SK-N-SH treated with all-trans-retinoic acid at 6 μM for 48 hours (cell line): ENCODE measurements at regions not wholly inside any gene's neighbourhood (a gene's known extent, or its start where the extent isn't known, plus 50 kb on each side); places are given as distances from the start of the nearest gene placed in this dataset.

Experiments
- ATAC-seq: fragments of 200-7000 bp; cut with Tn5 transposase; 3 replicates; pipeline ENCODE4 v1.9.1; 2020; ENCODE audit warnings: mild to moderate bottlenecking, moderate library complexity
- ARNTL ChIP-seq: fragments of 450-650 bp; formaldehyde crosslinking; IDR thresholded peaks from 2 replicates; pipeline ENCODE4 v1.5.0; 2020; ENCODE audit warnings: low read depth, mild to moderate bottlenecking, moderate library complexity, borderline replicate concordance
- BACH2 ChIP-seq: fragments of 250-450 bp; sonication (Bioruptor Pico); IDR thresholded peaks from 2 replicates; pipeline ENCODE4 v1.9.0; 2021; ENCODE audit warnings: mild to moderate bottlenecking, borderline replicate concordance
- CSDC2 ChIP-seq: fragments of 250-450 bp; sonication (Bioruptor Pico); IDR thresholded peaks from 2 replicates; pipeline ENCODE4 v1.5.0; 2020; ENCODE audit warnings: mild to moderate bottlenecking, moderate library complexity
- ESRRG ChIP-seq: fragments of 250-450 bp; sonication (Bioruptor Pico); IDR thresholded peaks from 2 replicates; pipeline ENCODE4 v1.6.1; 2021; ENCODE audit warnings: mild to moderate bottlenecking
- GLIS3 ChIP-seq: fragments of 250-450 bp; sonication (Bioruptor Pico); IDR thresholded peaks from 2 replicates; pipeline ENCODE4 v1.5.0; 2020; ENCODE audit warnings: mild to moderate bottlenecking, moderate library complexity
- ISL1 ChIP-seq: fragments of 250-450 bp; sonication (Bioruptor Pico); IDR thresholded peaks from 2 replicates; pipeline ENCODE4 v2.1.2; 2022; ENCODE audit warnings: mild to moderate bottlenecking, moderate library complexity
- OSR1 ChIP-seq: fragments of 250-450 bp; sonication (Bioruptor Pico); IDR thresholded peaks from 2 replicates; pipeline ENCODE4 v1.8.0; 2022; ENCODE audit warnings: moderate library complexity, mild to moderate bottlenecking, inconsistent platforms
- PPARA ChIP-seq: fragments of 250-450 bp; sonication (Bioruptor Pico); IDR thresholded peaks from 2 replicates; pipeline ENCODE4 v1.5.0; 2020; ENCODE audit warnings: mild to moderate bottlenecking, borderline replicate concordance
- RARB ChIP-seq: fragments of 250-450 bp; sonication (Bioruptor Pico); IDR thresholded peaks from 2 replicates; pipeline ENCODE4 v1.8.0; 2021; ENCODE audit warnings: mild to moderate bottlenecking, moderate library complexity
- SNAI2 ChIP-seq: fragments of 250-450 bp; sonication (Bioruptor Pico); IDR thresholded peaks from 2 replicates; pipeline ENCODE4 v1.5.0; 2020; ENCODE audit warnings: mild to moderate bottlenecking, moderate library complexity
- TCF4 ChIP-seq: fragments of 250-450 bp; sonication (Bioruptor Pico); IDR thresholded peaks from 2 replicates; pipeline ENCODE4 v1.8.0; 2021; ENCODE audit warnings: mild to moderate bottlenecking, moderate library complexity, borderline replicate concordance
- TOX ChIP-seq: fragments of 250-450 bp; sonication (Bioruptor Pico); IDR thresholded peaks from 2 replicates; pipeline ENCODE4 v1.8.0; 2021; ENCODE audit warnings: mild to moderate bottlenecking, moderate library complexity, borderline replicate concordance
- ZC3H10 ChIP-seq: fragments of 250-450 bp; sonication (Bioruptor Pico); IDR thresholded peaks from 2 replicates; pipeline ENCODE4 v1.5.1; 2021; ENCODE audit warnings: mild to moderate bottlenecking, moderate library complexity
- ZFP3 ChIP-seq: fragments of 250-450 bp; sonication (Bioruptor Pico); IDR thresholded peaks from 2 replicates; pipeline ENCODE4 v1.5.0; 2020; ENCODE audit warnings: mild to moderate bottlenecking, moderate library complexity
- ZFP30 ChIP-seq: fragments of 450-650 bp; formaldehyde crosslinking; IDR thresholded peaks from 2 replicates; pipeline ENCODE4 v1.5.0; 2022; ENCODE audit warnings: mild to moderate bottlenecking, moderate library complexity
- ZNF565 ChIP-seq: fragments of 450-650 bp; formaldehyde crosslinking; conservative IDR thresholded peaks from 2 replicates; pipeline ENCODE4 v1.5.0; 2020; ENCODE audit warnings: low read depth, mild to moderate bottlenecking, moderate library complexity
- ZNF70 ChIP-seq: fragments of 450-650 bp; formaldehyde crosslinking; IDR thresholded peaks from 2 replicates; pipeline ENCODE4 v1.5.0; 2020; ENCODE audit warnings: mild to moderate bottlenecking, moderate library complexity
- ZNF8 ChIP-seq: fragments of 450-650 bp; formaldehyde crosslinking; IDR thresholded peaks from 2 replicates; pipeline ENCODE4 v1.5.0; 2020; ENCODE audit warnings: mild to moderate bottlenecking, moderate library complexity
- TF ChIP-seq, protein P1 (sequence below): fragments of 250-450 bp; sonication (Bioruptor Pico); IDR thresholded peaks from 2 replicates; pipeline ENCODE4 v1.5.1; 2020; ENCODE audit warnings: low read depth, mild to moderate bottlenecking, moderate library complexity
- TF ChIP-seq, protein P2 (sequence below): fragments of 250-450 bp; sonication (Bioruptor Pico); IDR thresholded peaks from 2 replicates; pipeline ENCODE4 v1.5.1; 2021; ENCODE audit warnings: mild to moderate bottlenecking, moderate library complexity
- TF ChIP-seq, protein P3 (sequence below): fragments of 250-450 bp; sonication (Bioruptor Pico); IDR thresholded peaks from 2 replicates; pipeline ENCODE4 v1.8.0; 2020; ENCODE audit warnings: mild to moderate bottlenecking, moderate library complexity, borderline replicate concordance
- TF ChIP-seq, protein P4 (sequence below): fragments of 250-450 bp; sonication (Bioruptor Pico); IDR thresholded peaks from 2 replicates; pipeline ENCODE4 v1.8.0; 2021; ENCODE audit warnings: low read depth, mild to moderate bottlenecking, moderate library complexity, borderline replicate concordance
- TF ChIP-seq, protein P5 (sequence below): fragments of 250-450 bp; sonication (Bioruptor Pico); IDR thresholded peaks from 2 replicates; pipeline ENCODE4 v1.5.0; 2020; ENCODE audit warnings: mild to moderate bottlenecking, moderate library complexity

DNA sequence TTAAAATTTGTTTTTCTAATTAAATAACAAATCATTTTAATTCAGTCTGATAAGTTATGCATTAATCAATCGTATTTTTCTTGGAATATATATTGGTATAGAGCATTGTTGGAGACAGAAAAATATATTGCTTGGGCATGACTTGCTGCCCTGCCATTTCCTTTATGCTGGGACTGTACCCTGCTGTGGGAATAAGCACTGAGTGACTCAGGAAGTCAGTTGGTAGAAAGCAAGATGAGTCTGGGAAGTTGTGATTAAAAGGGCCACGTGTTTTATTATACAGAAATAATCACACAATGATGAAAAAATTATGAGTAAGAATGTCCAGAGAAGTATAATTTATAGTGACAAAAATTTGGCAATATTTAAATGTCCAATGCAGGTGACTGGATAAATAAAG is 139.5 kb downstream of the KIF18A start:
- no peak for ATAC-seq
- TF ChIP-seq, protein P1, sequence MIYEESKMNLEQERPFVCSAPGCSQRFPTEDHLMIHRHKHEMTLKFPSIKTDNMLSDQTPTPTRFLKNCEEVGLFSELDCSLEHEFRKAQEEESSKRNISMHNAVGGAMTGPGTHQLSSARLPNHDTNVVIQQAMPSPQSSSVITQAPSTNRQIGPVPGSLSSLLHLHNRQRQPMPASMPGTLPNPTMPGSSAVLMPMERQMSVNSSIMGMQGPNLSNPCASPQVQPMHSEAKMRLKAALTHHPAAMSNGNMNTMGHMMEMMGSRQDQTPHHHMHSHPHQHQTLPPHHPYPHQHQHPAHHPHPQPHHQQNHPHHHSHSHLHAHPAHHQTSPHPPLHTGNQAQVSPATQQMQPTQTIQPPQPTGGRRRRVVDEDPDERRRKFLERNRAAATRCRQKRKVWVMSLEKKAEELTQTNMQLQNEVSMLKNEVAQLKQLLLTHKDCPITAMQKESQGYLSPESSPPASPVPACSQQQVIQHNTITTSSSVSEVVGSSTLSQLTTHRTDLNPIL (CRISPR knock-in tag), result no peak
- no peak for TF ChIP-seq ZNF565 (CRISPR knock-in tag)
- TF ChIP-seq ZFP3 (CRISPR knock-in tag), result no peak
- TF ChIP-seq ESRRG, result no peak
- TF ChIP-seq ARNTL (CRISPR knock-in tag), result no peak
- TF ChIP-seq, protein P2, sequence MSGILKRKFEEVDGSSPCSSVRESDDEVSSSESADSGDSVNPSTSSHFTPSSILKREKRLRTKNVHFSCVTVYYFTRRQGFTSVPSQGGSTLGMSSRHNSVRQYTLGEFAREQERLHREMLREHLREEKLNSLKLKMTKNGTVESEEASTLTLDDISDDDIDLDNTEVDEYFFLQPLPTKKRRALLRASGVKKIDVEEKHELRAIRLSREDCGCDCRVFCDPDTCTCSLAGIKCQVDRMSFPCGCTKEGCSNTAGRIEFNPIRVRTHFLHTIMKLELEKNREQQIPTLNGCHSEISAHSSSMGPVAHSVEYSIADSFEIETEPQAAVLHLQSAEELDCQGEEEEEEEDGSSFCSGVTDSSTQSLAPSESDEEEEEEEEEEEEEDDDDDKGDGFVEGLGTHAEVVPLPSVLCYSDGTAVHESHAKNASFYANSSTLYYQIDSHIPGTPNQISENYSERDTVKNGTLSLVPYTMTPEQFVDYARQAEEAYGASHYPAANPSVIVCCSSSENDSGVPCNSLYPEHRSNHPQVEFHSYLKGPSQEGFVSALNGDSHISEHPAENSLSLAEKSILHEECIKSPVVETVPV, result no peak
- no peak for TF ChIP-seq TOX
- TF ChIP-seq, protein P3, sequence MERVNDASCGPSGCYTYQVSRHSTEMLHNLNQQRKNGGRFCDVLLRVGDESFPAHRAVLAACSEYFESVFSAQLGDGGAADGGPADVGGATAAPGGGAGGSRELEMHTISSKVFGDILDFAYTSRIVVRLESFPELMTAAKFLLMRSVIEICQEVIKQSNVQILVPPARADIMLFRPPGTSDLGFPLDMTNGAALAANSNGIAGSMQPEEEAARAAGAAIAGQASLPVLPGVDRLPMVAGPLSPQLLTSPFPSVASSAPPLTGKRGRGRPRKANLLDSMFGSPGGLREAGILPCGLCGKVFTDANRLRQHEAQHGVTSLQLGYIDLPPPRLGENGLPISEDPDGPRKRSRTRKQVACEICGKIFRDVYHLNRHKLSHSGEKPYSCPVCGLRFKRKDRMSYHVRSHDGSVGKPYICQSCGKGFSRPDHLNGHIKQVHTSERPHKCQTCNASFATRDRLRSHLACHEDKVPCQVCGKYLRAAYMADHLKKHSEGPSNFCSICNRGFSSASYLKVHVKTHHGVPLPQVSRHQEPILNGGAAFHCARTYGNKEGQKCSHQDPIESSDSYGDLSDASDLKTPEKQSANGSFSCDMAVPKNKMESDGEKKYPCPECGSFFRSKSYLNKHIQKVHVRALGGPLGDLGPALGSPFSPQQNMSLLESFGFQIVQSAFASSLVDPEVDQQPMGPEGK (CRISPR knock-in tag), result no peak
- TF ChIP-seq OSR1 (CRISPR knock-in tag), result no peak
- no peak for TF ChIP-seq GLIS3
- TF ChIP-seq ISL1 (CRISPR knock-in tag), result no peak
- TF ChIP-seq RARB (CRISPR knock-in tag), result no peak

DNA sequence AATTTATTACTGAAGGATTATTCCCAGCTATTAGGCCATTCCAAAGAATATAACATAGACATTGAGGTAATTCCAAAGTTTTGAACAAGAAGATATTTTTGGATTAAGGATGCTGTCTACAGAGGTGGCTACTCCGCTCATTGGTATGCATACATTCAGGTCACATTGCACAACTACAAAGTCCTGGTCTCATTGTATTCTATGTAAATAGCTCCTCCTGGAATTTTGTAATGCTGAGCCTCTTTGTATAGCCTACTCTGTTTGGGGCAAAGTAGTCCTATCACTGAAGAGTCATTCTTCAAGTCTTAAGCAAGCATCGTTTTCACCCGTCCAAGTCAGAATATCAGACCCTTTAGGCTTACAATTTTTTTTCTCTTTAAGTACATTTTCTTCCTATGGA is 142.4 kb downstream of the KIF18A start:
- ATAC-seq, result no peak

DNA sequence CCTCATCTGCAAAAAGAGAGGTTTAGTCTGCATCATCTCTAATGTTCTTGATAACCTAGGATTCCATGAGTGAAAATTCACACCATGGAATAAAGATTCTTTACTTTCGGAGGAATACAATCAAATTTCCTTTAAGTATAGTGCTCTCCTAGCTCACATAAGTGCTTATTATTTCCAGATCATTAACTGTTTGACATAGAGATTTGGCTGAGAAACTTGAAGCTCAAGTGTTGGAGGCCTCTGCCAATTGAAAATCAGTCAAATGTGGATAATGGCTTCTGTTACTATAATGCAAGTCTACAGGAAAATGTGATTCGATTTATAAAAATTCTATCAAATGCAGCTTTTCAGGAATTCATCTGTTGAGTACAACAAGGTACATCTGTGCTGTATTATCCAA is 144.6 kb downstream of the KIF18A start:
- no peak for ATAC-seq
- TF ChIP-seq PPARA (no peak), ZFP30 (no peak), SNAI2 (CRISPR knock-in tag) (no peak), ISL1 (CRISPR knock-in tag) (no peak), OSR1 (CRISPR knock-in tag) (no peak), TCF4 (CRISPR knock-in tag) (no peak), GLIS3 (no peak), ZFP3 (CRISPR knock-in tag) (no peak), ESRRG (no peak), ARNTL (CRISPR knock-in tag) (no peak), RARB (CRISPR knock-in tag) (no peak), TOX (no peak), BACH2 (CRISPR knock-in tag) (no peak), ZNF565 (CRISPR knock-in tag) (no peak), ZC3H10 (no peak)
- TF ChIP-seq, protein P4, sequence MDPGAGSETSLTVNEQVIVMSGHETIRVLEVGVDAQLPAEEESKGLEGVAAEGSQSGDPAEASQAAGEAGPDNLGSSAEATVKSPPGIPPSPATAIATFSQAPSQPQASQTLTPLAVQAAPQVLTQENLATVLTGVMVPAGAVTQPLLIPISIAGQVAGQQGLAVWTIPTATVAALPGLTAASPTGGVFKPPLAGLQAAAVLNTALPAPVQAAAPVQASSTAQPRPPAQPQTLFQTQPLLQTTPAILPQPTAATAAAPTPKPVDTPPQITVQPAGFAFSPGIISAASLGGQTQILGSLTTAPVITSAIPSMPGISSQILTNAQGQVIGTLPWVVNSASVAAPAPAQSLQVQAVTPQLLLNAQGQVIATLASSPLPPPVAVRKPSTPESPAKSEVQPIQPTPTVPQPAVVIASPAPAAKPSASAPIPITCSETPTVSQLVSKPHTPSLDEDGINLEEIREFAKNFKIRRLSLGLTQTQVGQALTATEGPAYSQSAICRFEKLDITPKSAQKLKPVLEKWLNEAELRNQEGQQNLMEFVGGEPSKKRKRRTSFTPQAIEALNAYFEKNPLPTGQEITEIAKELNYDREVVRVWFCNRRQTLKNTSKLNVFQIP (CRISPR knock-in tag), result no peak
- TF ChIP-seq, protein P3 (CRISPR knock-in tag), result no peak
- TF ChIP-seq, protein P5, sequence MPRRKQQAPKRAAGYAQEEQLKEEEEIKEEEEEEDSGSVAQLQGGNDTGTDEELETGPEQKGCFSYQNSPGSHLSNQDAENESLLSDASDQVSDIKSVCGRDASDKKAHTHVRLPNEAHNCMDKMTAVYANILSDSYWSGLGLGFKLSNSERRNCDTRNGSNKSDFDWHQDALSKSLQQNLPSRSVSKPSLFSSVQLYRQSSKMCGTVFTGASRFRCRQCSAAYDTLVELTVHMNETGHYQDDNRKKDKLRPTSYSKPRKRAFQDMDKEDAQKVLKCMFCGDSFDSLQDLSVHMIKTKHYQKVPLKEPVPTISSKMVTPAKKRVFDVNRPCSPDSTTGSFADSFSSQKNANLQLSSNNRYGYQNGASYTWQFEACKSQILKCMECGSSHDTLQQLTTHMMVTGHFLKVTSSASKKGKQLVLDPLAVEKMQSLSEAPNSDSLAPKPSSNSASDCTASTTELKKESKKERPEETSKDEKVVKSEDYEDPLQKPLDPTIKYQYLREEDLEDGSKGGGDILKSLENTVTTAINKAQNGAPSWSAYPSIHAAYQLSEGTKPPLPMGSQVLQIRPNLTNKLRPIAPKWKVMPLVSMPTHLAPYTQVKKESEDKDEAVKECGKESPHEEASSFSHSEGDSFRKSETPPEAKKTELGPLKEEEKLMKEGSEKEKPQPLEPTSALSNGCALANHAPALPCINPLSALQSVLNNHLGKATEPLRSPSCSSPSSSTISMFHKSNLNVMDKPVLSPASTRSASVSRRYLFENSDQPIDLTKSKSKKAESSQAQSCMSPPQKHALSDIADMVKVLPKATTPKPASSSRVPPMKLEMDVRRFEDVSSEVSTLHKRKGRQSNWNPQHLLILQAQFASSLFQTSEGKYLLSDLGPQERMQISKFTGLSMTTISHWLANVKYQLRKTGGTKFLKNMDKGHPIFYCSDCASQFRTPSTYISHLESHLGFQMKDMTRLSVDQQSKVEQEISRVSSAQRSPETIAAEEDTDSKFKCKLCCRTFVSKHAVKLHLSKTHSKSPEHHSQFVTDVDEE, result no peak

More for the DNA sequence above, 142.4 kb downstream of the KIF18A start:
- TF ChIP-seq ZFP30, result no peak
- TF ChIP-seq ZNF8, result no peak
- no peak for TF ChIP-seq RARB (CRISPR knock-in tag)
- TF ChIP-seq PPARA, result no peak
- TF ChIP-seq ISL1 (CRISPR knock-in tag), result no peak
- TF ChIP-seq TCF4 (CRISPR knock-in tag), result no peak
- TF ChIP-seq, protein P2, result no peak
- TF ChIP-seq CSDC2 (CRISPR knock-in tag), result no peak
- no peak for TF ChIP-seq GLIS3
- no peak for TF ChIP-seq SNAI2 (CRISPR knock-in tag)
- TF ChIP-seq ZNF70, result no peak
- no peak for TF ChIP-seq BACH2 (CRISPR knock-in tag)
- TF ChIP-seq ZFP3 (CRISPR knock-in tag), result no peak
